Hypothalamus (tissue), 51 donors: ENCODE measurements at regions not wholly inside any gene's neighbourhood (a gene's known extent, or its start where the extent isn't known, plus 50 kb on each side); places are given as distances from the start of the nearest gene placed in this dataset.

Experiments
- DNase-seq, 51 donors: peaks; one replicate each; lab custom pipeline; 2025; lab: John Stamatoyannopoulos, UW

DNA sequence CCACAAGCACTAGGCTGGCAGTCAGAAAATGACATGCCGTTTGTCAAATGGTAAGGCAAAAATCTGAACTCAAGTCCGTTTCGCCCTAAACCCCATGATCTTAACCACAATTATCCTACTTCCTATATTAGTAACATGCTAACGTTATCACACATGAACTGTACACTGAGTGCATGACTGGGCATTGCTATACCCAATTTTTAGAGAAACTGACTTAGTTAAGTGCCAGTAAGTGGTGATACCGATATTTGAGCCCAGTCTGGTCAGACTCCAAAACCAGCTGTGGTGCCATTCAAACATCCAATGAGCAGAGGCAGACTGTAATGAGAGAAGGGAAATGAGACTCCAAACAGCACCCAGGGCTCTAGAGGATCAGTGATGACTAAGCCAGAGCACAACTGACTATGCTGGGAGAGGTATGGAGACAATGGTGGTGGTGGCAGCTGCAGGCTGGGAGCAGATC, 311.7 kb upstream of the PKDCC start:
- DNase-seq: no peak

DNA sequence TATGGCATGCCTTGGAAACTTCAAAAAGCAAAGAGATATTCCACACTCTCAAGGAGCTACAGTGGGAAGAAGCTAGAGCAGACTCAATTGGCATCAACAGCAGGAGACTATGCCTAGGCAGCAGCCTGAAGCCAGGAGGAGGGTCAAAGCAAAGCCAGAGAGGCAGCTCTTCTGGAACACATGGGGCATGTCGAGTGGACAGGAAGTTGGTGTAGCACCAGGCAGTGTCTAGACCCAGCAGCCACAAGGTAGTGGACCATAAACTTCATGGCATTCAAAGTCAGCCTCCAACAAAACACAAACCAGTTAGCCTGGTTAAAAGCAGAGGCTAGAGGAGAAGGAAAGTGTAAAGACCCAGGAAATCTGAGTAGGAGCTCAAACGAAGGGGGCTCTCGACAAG, 311.2 kb upstream of the PKDCC start:
- no peak for DNase-seq

GRCh38 chr2:41737888-41738287, 309.9 kb upstream of the PKDCC start:
- DNase-seq: no peak

- DNase-seq: no peak
These were observed 305.7 kb upstream of the PKDCC start for GRCh38 chr2:41741951-41742595.

DNA sequence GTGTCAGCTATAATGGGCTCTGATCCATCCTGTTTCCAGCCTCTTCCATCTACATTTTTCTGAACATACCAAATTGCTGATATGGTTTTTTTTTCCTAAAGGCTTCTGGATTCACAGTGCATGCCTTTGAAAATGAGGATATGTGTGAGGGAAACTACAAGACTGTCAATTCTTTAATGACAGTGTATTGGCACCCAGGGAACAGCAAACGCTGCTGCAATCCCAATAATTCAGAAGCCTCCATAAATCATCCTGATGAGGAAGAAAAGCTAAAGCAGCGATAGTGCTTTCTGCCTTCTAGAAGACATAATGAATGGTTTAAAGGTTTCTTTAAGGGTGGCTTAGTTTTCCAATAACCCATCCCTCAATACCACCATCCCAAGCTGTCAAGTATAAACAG, 304.5 kb upstream of the PKDCC start:
- no peak for DNase-seq

- DNase-seq: no peak
These were observed 297.0 kb upstream of the PKDCC start for GRCh38 chr2:41750829-41751228.

GRCh38 chr2:41759880-41760279, 287.9 kb upstream of the PKDCC start:
- no peak for DNase-seq

DNA sequence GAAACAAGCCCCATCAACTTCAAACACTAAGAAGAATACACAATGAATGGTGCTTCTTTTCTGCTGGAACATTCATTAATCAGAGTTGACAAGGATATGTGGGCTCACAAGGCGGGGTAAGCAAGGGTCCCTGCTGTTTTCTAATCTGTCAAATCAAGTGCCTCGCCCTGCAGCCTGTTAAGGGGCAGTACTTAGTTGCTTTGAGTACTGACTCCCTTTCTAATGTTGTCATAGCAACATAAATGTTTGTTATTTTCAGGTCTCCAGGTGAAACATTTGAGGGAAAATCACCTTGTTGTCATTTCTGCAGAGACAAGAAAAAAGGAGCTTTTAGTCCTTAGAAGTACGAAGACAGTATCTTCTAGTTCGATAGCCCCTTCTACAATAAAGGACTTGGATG, 284.7 kb upstream of the PKDCC start:
- peak in 1 of 51 donors; percentile 13 for DNase-seq

- no peak for DNase-seq
These were observed 283.7 kb upstream of the PKDCC start for GRCh38 chr2:41764131-41764530.

DNA sequence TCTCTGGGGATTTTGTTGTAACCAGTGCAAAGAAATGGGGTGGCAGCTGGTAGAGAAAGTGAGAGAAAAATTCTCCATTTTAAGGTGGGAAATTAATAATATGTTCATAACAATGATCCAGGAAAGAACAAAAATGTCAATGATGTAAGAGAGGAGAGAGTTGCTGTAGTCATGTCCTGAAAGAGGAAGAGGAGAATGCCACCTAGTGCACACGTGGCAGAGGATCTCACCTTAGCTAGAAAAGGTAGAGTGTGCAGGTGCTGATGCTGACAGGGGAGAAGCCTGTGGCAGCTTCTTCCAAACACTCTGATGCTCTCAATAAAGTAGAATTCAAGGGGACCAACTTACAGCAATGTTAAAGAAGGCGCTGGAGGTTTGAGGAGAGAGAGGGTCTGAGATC, 282.9 kb upstream of the PKDCC start:
- DNase-seq: no peak

DNA sequence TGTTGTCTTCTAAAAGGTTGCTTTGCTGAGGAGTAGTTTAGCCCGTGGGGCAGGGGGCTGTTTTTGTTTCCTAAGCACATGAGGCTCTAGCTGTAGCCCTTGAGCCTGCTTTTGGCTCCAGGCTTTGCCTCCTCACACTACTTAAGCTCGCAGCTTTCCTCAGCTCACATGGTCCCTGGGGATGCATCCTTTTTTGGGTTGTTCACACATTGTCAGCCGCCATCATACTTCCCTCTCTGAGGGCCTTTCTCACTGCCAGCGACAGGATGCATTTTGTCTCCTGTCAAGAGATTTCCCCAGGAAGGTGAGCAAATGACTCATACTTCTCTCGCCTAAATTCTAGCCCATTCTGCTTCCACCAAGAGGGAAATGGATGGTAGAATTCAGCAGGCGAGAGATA, 279.5 kb upstream of the PKDCC start:
- DNase-seq: no peak

DNA sequence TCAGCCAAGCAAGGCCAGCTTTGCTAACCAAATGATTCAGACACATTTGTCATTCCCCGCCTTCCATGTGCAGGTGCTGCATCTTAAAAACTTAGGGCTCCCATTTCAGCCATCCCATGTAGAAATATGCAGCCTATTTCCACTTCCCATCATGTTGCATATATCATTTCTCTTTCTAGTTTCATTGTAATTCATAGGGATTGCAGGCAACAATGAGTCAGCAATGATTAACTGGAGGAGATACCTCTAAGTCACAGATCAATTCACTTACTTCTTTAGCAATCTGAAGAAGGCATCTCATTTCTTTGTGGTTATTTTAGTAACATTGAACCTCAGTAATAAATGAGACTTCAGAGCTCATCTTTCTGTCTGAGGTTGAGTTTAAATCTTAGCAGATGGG, 276.1 kb upstream of the PKDCC start:
- no peak for DNase-seq

GRCh38 chr2:41772697-41773096, 275.1 kb upstream of the PKDCC start:
- DNase-seq: no peak

GRCh38 chr2:41774011-41774605, 273.7 kb upstream of the PKDCC start:
- DNase-seq: no peak

- no peak for DNase-seq
These were observed 272.3 kb upstream of the PKDCC start for GRCh38 chr2:41775366-41776025.

GRCh38 chr2:41779888-41780287, 267.9 kb upstream of the PKDCC start:
- DNase-seq: no peak

DNA sequence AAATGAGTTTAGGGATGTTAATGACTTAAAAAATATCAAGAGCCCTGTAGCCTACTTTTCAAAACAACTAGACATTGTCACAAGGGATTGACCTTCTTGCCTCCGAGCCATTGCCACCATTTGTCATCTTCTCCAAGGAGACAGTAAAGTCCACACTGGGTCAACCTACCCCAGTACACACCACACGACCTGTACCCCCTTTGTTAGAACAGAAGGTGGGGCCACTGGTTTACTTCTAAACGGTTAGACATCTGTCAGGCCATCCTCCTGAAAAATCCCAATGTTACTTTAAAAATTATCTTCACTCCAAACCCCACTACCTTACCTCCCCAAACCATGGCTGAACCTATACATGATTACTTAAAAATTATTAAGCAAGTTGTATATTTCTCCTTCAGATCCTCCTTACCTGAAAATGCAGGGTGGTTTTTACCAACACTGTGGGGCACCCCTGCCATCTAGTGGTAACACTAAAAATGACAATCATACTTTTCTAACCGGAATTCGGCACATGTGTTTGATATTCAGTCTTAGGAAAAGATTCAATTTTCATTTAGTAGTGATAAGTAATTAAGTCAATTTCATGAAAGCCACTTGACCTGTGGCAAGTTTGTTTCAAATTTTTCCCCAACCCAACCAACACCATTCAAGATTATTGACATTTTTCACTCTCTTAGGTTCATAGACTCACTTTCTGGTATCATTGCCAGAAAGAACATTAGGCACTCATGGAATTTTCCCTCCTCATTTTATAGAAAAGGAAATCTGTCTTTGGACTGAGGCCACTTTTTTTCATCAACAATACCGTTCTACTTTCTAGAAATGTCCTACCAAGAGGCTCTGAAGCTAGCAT, 265.3 kb upstream of the PKDCC start:
- peak in 10 of 51 donors; percentile 0 to 26 (median 6) for DNase-seq

DNA sequence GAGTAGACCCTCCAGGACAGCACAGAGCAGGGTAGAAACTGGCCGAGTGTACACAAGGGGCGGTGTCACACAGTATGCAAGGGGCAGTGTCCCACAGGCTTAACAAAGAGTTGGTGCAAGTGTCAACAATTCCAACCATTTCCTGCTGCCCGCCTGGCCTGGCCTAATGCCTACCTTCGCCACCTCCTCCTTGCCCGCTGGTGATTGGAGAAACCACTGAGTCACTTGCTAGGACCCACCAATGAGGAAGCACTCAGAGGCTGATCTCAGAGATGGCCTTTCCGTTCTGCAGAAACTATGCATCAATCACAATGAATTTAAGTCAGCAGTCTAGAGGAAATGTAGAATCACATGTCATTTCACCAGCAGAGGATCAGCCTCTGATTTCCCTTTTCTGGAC, 263.3 kb upstream of the PKDCC start:
- DNase-seq: no peak

- peak in 1 of 51 donors; percentile 17 for DNase-seq
These were observed 262.4 kb upstream of the PKDCC start for GRCh38 chr2:41785251-41786022.

DNA sequence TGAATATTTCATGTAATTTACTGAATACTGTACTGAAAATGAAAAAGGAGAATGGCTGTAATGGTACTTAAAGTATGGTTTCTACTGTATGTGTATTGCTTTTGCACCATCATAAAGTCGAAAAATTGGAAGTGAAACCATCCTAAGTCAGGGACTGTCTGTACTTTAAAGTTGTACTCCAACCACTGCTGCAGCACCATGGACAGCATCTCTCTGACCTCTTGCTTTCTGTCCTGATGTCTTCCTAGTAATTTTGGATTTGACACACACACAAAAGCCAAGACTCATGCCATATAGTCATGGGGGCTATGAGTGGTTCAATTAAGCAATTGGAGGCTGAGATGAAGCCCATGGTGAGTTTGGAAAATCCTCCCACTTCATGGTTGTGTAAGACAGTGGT, 256.3 kb upstream of the PKDCC start:
- DNase-seq: no peak
